OCI-LY7 (cell line): ENCODE measurements at regions not wholly inside any gene's neighbourhood (a gene's known extent, or its start where the extent isn't known, plus 50 kb on each side); places are given as distances from the start of the nearest gene placed in this dataset.

Experiments used
- BruUV-seq: library from RNA; stranded (reverse); fragments of 400-500 nt; replicated peaks from 2 replicates; lab custom pipeline; 2021; lab: Mats Ljungman, UMichigan
- CTCF ChIA-PET: fragments of 300-600 bp; sonication (Branson Sonifier 250); formaldehyde crosslinking; loops from one replicate; lab custom pipeline; 2022; ENCODE audit warnings: antibody characterized with exemption; ENCODE audit not compliant: unreplicated experiment; lab: Charles Lee
- POLR2A ChIA-PET: fragments of 300-600 bp; sonication (Branson Sonifier 250); formaldehyde crosslinking; loops from one replicate; lab custom pipeline; 2022; ENCODE audit warnings: antibody characterized with exemption; lab: Charles Lee
- DNase-seq: peaks from one replicate; pipeline ENCODE4 v3.0.0-alpha.2; 2015; ENCODE audit warnings: low spot score
- H2AFZ ChIP-seq: fragments of 200-600 bp; sonication (generic), shearing (Covaris generic); 2 replicates; pipeline ENCODE4 v1.6.1; 2014; ENCODE audit warnings: mild to moderate bottlenecking, antibody characterized with exemption, low read length, moderate library complexity
- H3K27ac ChIP-seq: fragments of 200-600 bp; sonication (generic); 2 replicates; pipeline ENCODE4 v1.5.1; 2014; ENCODE audit warnings: mixed run types, low read depth, mild to moderate bottlenecking, moderate library complexity, low read length, inconsistent platforms; ENCODE audit not compliant: poor library complexity, severe bottlenecking
- H3K36me3 ChIP-seq: fragments of 200-600 bp; sonication (generic); 2 replicates; pipeline ENCODE4 v1.6.1; 2014; ENCODE audit warnings: mild to moderate bottlenecking, antibody characterized with exemption, low read length, moderate library complexity, mixed read lengths; ENCODE audit not compliant: insufficient read depth
- H3K4me1 ChIP-seq: fragments of 200-600 bp; sonication (generic); 2 replicates; pipeline ENCODE4 v1.5.1; 2014; ENCODE audit warnings: mild to moderate bottlenecking, low read length; ENCODE audit not compliant: insufficient read depth, poor library complexity, severe bottlenecking
- H3K4me2 ChIP-seq: fragments of 200-600 bp; sonication (generic); 2 replicates; pipeline ENCODE4 v1.6.1; 2014; ENCODE audit warnings: mild to moderate bottlenecking, low read length
- H3K4me3 ChIP-seq: fragments of 200-600 bp; sonication (generic); 2 replicates; pipeline ENCODE4 v1.5.1; 2014; ENCODE audit warnings: mild to moderate bottlenecking, low read depth, low read length; ENCODE audit not compliant: poor library complexity, severe bottlenecking
- H3K79me2 ChIP-seq: fragments of 200-600 bp; sonication (generic); 2 replicates; pipeline ENCODE4 v1.6.1; 2016; ENCODE audit warnings: low read depth, mild to moderate bottlenecking, low read length, moderate library complexity, mixed read lengths; ENCODE audit not compliant: insufficient read depth
- H3K9me2 ChIP-seq: fragments of 200-600 bp; sonication (generic); 2 replicates; pipeline ENCODE4 v1.6.1; 2016; ENCODE audit warnings: mild to moderate bottlenecking, low read length, mixed read lengths; ENCODE audit not compliant: insufficient read depth
- H3K9me3 ChIP-seq: fragments of 200-600 bp; sonication (generic); 2 replicates; pipeline ENCODE4 v1.6.1; 2014; ENCODE audit warnings: mild to moderate bottlenecking, mixed run types, low read length, mixed read lengths
- H4K20me1 ChIP-seq: fragments of 200-600 bp; sonication (generic); 2 replicates; pipeline ENCODE4 v1.6.1; 2014; ENCODE audit warnings: mild to moderate bottlenecking, antibody characterized with exemption, low read length, moderate library complexity, mixed read lengths; ENCODE audit not compliant: insufficient read depth
- CTCF ChIP-seq: fragments of 200-600 bp; sonication (generic); conservative IDR thresholded peaks from 2 replicates; pipeline ENCODE4 v1.5.1; 2014; ENCODE audit warnings: mild to moderate bottlenecking, antibody characterized with exemption, low read length, moderate library complexity, mixed read lengths
- EZH2phosphoT487 ChIP-seq: fragments of 200-600 bp; sonication (generic); IDR thresholded peaks from 2 replicates; pipeline ENCODE4 v1.6.1; 2018; ENCODE audit warnings: low read depth, borderline replicate concordance, mild to moderate bottlenecking, mixed run types, antibody characterized with exemption, low read length, moderate library complexity, mixed read lengths
- intact Hi-C: fragments of 100-400 bp; cut with micrococcal nuclease; formaldehyde crosslinking; loops from one replicate; pipeline ENCODE4 v1.10.0; 2022; ENCODE audit not compliant: unreplicated experiment

GRCh38 chr2:78779761-78780160 lies 245.7 kb upstream of the REG3G start:
- CTCF ChIA-PET = no interaction called here
- POLR2A ChIA-PET = no interaction called here
- no peak for DNase-seq
- H3K36me3 ChIP-seq = no peaks in the 10 kb centered on the region
- no peaks in the 10 kb centered on the region for H3K79me2 ChIP-seq
- no peaks in the 10 kb centered on the region for H3K9me2 ChIP-seq
- intact Hi-C loops = no loop called here
- BruUV-seq = no TSS peak
- H2AFZ ChIP-seq = no peak overlapping the region
- H3K4me1 ChIP-seq = no peaks in the 10 kb centered on the region
- H3K9me3 ChIP-seq = no peaks in the 10 kb centered on the region
- H4K20me1 ChIP-seq = no peaks in the 10 kb centered on the region
- no peak overlapping the region for H3K4me3 ChIP-seq
- H3K27ac ChIP-seq = no peak overlapping the region
- TF ChIP-seq EZH2phosphoT487 = no peak
- TF ChIP-seq CTCF = no peak
- H3K4me2 ChIP-seq = no peak overlapping the region

- intact Hi-C loops = no loop called here
- H3K9me2 ChIP-seq = no peaks in the 10 kb centered on the region
- CTCF ChIA-PET = no interaction called here
- no peaks in the 10 kb centered on the region for H4K20me1 ChIP-seq
- no peak overlapping the region for H3K4me3 ChIP-seq
- no peaks in the 10 kb centered on the region for H3K79me2 ChIP-seq
- POLR2A ChIA-PET = no interaction called here
- no peaks in the 10 kb centered on the region for H3K9me3 ChIP-seq
- no peak overlapping the region for H3K4me2 ChIP-seq
- H2AFZ ChIP-seq = no peak overlapping the region
- DNase-seq = no peak
- H3K36me3 ChIP-seq = no peaks in the 10 kb centered on the region
- no peak overlapping the region for H3K27ac ChIP-seq
- TF ChIP-seq CTCF (no peak), EZH2phosphoT487 (no peak)
- H3K4me1 ChIP-seq = no peaks in the 10 kb centered on the region
- no TSS peak for BruUV-seq
These were observed 245.2 kb upstream of the REG3G start for GRCh38 chr2:78780256-78780655.

GRCh38 chr2:78780864-78781583 lies 244.5 kb upstream of the REG3G start:
- Histone ChIP-seq H3K27ac (no peak overlapping the region), H4K20me1 (no peaks in the 10 kb centered on the region), H3K4me3 (no peak overlapping the region), H3K4me2 (no peak overlapping the region), H3K79me2 (no peaks in the 10 kb centered on the region), H3K9me2 (no peaks in the 10 kb centered on the region), H2AFZ (no peak overlapping the region), H3K4me1 (no peaks in the 10 kb centered on the region), H3K36me3 (no peaks in the 10 kb centered on the region), H3K9me3 (no peaks in the 10 kb centered on the region)
- intact Hi-C loops = no loop called here
- CTCF ChIA-PET = no interaction called here
- POLR2A ChIA-PET = no interaction called here
- BruUV-seq = no TSS peak
- no peak for DNase-seq
- TF ChIP-seq EZH2phosphoT487 (no peak), CTCF (no peak)
